Body of pancreas (tissue), 4 donors: ENCODE measurements at regions not wholly inside any gene's neighbourhood (a gene's known extent, or its start where the extent isn't known, plus 50 kb on each side); places are given as distances from the start of the nearest gene placed in this dataset.

Experiments used
- POLR2A ChIP-seq, 3 donors: fragments of 450-650 bp; IDR thresholded peaks; one replicate each; pipeline ENCODE4 v1.6.1; 2016; ENCODE audit warnings: antibody characterized with exemption in 3 of 3, mild to moderate bottlenecking in 2 of 3
- TF ChIP-seq, protein P1 (sequence below), 7 experiments: fragments of 450-650 bp in 4 of 7; fragments of 200-600 bp in 3 of 7; sonication (generic) in 3 of 7; IDR thresholded peaks; one replicate each; pipeline ENCODE4 v1.5.1; 2016 to 2019; ENCODE audit warnings: antibody characterized with exemption in 7 of 7

DNA sequence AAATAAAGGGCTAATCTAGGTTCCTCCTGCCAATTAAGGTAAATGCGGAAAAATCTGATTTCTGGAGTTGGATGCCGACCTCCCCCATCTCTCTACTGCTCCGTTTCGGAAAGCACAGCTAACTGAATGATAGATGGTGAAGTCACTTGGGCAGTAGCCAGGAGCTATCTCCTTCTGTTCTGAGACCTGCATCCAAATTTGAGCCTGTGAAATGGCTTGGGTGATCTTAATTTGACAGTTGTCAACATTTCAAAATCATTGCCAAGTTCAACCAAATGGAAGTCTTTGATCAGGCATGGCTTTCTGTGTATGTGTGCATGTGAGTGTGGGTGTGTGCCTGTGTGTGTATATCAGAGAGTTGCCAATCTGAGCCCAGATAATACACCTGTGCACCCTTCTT, 217.2 kb downstream of the ZNF516 start:
- TF ChIP-seq, protein P1, sequence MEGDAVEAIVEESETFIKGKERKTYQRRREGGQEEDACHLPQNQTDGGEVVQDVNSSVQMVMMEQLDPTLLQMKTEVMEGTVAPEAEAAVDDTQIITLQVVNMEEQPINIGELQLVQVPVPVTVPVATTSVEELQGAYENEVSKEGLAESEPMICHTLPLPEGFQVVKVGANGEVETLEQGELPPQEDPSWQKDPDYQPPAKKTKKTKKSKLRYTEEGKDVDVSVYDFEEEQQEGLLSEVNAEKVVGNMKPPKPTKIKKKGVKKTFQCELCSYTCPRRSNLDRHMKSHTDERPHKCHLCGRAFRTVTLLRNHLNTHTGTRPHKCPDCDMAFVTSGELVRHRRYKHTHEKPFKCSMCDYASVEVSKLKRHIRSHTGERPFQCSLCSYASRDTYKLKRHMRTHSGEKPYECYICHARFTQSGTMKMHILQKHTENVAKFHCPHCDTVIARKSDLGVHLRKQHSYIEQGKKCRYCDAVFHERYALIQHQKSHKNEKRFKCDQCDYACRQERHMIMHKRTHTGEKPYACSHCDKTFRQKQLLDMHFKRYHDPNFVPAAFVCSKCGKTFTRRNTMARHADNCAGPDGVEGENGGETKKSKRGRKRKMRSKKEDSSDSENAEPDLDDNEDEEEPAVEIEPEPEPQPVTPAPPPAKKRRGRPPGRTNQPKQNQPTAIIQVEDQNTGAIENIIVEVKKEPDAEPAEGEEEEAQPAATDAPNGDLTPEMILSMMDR (IDR thresholded peaks at IDR 0.05), result no peak
- no peak for TF ChIP-seq POLR2A (IDR thresholded peaks at IDR 0.05)
